ENCODE measurements at regions not wholly inside any gene's neighbourhood (a gene's known extent, or its start where the extent isn't known, plus 50 kb on each side); places are given as distances from the start of the nearest gene placed in this dataset.

DNA sequence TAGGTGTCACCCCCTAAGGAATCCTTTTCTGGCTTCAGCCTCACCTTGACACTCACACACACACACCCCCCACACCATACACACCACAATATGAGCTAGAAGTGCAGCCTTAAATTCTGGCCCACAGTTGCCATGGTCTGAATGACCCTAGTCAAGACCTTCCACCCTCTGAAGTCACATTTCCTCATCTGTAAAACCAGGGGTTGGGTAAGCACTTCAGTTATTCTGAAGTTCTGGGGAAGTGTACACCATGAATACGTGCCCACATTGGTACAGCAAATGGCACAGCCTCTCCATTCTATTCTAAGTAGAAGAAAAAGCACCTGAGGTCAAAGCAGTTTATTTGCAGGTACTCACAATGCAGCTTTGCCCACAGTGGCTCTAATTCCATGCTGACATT lies 372.8 kb upstream of the KLF4 start:
- H3K4me1 Mint-ChIP-seq: 0 out of 4 replicates have a peak, but pooled peaks cover 0 to 6% of the 10 kb centered on the region in 2 experiments
- TF ChIP-seq, protein P1, sequence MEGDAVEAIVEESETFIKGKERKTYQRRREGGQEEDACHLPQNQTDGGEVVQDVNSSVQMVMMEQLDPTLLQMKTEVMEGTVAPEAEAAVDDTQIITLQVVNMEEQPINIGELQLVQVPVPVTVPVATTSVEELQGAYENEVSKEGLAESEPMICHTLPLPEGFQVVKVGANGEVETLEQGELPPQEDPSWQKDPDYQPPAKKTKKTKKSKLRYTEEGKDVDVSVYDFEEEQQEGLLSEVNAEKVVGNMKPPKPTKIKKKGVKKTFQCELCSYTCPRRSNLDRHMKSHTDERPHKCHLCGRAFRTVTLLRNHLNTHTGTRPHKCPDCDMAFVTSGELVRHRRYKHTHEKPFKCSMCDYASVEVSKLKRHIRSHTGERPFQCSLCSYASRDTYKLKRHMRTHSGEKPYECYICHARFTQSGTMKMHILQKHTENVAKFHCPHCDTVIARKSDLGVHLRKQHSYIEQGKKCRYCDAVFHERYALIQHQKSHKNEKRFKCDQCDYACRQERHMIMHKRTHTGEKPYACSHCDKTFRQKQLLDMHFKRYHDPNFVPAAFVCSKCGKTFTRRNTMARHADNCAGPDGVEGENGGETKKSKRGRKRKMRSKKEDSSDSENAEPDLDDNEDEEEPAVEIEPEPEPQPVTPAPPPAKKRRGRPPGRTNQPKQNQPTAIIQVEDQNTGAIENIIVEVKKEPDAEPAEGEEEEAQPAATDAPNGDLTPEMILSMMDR (conservative IDR thresholded peaks at IDR 0.05): no peak
- no peaks in the 10 kb centered on the region for H3K9me3 Mint-ChIP-seq
- no peaks in the 10 kb centered on the region for H4K20me1 ChIP-seq (ENCODE audit: control insufficient read depth, insufficient read depth, insufficient read length)
- H2AK5ac ChIP-seq (ENCODE audit: insufficient read length, low read length): no peak overlapping the region
- no peak overlapping the region for H3K9ac ChIP-seq (ENCODE audit: extremely low read depth, insufficient read length, low read length)
- whole genome bisulfite sequencing (ENCODE audit: extremely low coverage, insufficient read length, low lambda C conversion rate): no CpG with 5 or more reads among the region's 1 CpG
- H2AFZ ChIP-seq (ENCODE audit: low read length): no peak overlapping the region
- H3K23ac ChIP-seq (ENCODE audit: insufficient read length, low read depth, low read length): no peak overlapping the region
- H3K79me1 ChIP-seq (ENCODE audit: insufficient read depth, low read depth, low read length, poor library complexity, severe bottlenecking): no peaks in the 10 kb centered on the region
- H3K79me2 ChIP-seq (ENCODE audit: insufficient read depth, low read length): no peaks in the 10 kb centered on the region
- no peak overlapping the region for H3K4ac ChIP-seq (ENCODE audit: low read depth, low read length)
- peaks cover 2% of the 10 kb centered on the region; the same call in 1 of the 2 replicates for H3K27me3 Mint-ChIP-seq (ENCODE audit: low read depth)
- H3K4me2 ChIP-seq (ENCODE audit: insufficient read depth, insufficient read length, low read length): no peak overlapping the region
- no peaks in the 10 kb centered on the region for H3K36me3 Mint-ChIP-seq (ENCODE audit: insufficient read depth in 1 of 3, low read depth in 3 of 3)
- H3K27me3 ChIP-seq (ENCODE audit: insufficient read depth, low read length): no peaks in the 10 kb centered on the region
- no peaks in the 10 kb centered on the region for H3K4me1 ChIP-seq (ENCODE audit: insufficient read depth, low read length)
- no peak overlapping the region for H2BK5ac ChIP-seq (ENCODE audit: insufficient read length, low read length)
- no peak overlapping the region for H3K27ac Mint-ChIP-seq
- H3K9me3 ChIP-seq (ENCODE audit: control insufficient read depth, low read depth, low read length): no peaks in the 10 kb centered on the region
- no peak overlapping the region for H4K8ac ChIP-seq (replicated peaks; ENCODE audit: insufficient read length, low read depth, low read length)
- H4K91ac ChIP-seq (ENCODE audit: insufficient read length, low read depth, low read length): no peak overlapping the region
- no peak overlapping the region for H3K18ac ChIP-seq (ENCODE audit: insufficient read length, low read depth, low read length)
- H3K56ac ChIP-seq (ENCODE audit: insufficient read length, low read depth, low read length): no peak overlapping the region
- no peak overlapping the region for H2BK12ac ChIP-seq (ENCODE audit: insufficient read length, low read depth, low read length)
- H2BK120ac ChIP-seq (ENCODE audit: low read depth, low read length, poor library complexity, severe bottlenecking): no peak overlapping the region
- H3K14ac ChIP-seq (ENCODE audit: insufficient read depth, low read length): no peak overlapping the region
- no peak overlapping the region for H2BK20ac ChIP-seq (ENCODE audit: low read depth, low read length, poor library complexity, severe bottlenecking)
- H3K4me3 Mint-ChIP-seq: no peak overlapping the region
- no peak overlapping the region for H3T11ph ChIP-seq (ENCODE audit: low read length)
- no peak overlapping the region for H4K5ac ChIP-seq (ENCODE audit: insufficient read length, low read depth, low read length)
- H3K23me2 ChIP-seq (ENCODE audit: insufficient read length, low read depth, low read length, poor library complexity, severe bottlenecking): no peaks in the 10 kb centered on the region
- no peak overlapping the region for H3K27ac ChIP-seq (ENCODE audit: insufficient read length, low read depth, low read length)
- no peak for DNase-seq
- no peak overlapping the region for H2BK15ac ChIP-seq (ENCODE audit: low read depth, low read length)
